ENCODE measurements at regions not wholly inside any gene's neighbourhood (a gene's known extent, or its start where the extent isn't known, plus 50 kb on each side); places are given as distances from the start of the nearest gene placed in this dataset.
"Not testable (repeated sequence)": the region's sequence is repeated elsewhere in the genome, so short reads cannot be mapped to it uniquely, and the experiment has no call there.

DNA sequence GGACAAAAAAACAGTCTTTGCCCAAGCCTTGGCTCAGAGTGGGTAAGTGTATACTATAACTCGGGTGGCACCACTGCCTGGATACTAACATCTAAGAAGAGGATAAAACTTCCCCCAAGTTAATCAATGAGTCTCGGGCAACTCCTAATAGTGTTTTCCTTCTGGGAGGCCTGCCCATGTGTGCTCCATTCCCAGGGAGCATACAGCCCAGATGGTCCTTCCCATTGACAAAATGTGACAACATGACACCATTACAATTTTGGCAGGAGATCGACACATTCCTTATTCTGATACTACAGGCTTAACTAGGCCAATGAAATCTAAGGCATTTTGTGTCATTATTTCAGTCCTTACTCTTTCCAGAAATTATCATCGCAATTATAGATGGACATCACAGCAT is 52.7 kb upstream of the CRIM1 start:
- H3K27ac ChIP-seq: no peak overlapping the region
- no peak overlapping the region for H3K4me3 ChIP-seq

DNA sequence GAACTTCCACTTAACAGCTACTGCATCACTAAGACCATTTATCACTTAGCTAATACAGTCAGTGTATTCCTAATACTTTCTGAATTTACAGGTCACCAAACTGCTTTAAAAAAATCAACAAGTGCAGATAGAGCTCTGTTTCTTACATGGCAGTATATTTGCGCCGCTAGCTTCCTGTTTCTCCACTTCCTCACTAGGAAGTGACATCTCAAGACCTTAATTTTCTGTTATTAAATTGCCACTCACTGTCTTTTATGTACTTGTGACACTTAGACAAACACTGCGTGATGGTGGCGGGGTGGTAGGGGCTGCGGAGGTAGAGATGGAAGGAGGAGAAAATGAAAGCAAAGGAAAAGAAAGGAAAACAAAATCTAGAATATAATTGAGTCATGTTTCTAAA is 53.7 kb upstream of the CRIM1 start:
- H3K27ac ChIP-seq: no peak overlapping the region
- H3K4me3 ChIP-seq: no peak overlapping the region

DNA sequence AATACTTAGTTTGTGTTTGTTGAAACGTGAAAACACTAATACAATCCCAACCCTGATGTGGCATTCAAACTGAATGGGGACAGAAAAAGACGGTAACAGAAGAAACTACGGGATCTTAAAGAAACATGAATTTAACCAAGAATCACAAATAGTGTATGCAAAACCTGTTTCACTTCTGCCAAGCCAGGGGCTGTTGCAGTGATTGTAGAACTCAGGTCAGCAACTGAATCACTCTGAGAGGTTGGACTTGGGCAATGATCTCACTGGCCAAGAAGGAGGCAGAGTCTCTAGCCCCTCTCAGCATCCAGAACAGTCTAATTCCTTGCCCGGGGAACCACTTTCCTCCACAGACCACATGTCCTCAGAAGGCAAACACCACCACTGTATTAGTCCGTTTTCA is 54.9 kb upstream of the CRIM1 start:
- H3K4me3 ChIP-seq: no peak overlapping the region
- no peak overlapping the region for H3K27ac ChIP-seq

DNA sequence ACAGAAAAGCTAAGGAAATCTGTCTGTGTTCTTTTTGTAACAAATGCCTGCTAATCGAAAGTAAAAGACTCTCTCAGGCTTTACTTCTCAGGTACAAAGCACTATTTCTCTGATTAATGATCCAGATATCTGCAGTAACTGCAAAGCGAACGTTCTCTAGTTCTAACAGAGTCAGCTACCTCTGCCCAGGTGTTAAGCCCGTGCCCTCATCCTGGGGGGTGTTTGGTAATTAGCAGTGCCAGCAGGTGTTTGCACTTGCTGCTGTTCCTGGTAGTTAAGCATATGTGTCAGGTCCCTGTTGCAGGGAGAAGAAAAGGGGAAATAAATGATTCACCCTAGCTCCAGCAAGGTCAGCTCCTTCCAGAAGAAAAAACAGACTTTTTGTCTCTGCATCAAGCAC is 58.8 kb upstream of the CRIM1 start:
- Histone ChIP-seq H3K27ac (no peak overlapping the region), H3K4me3 (no peak overlapping the region)

DNA sequence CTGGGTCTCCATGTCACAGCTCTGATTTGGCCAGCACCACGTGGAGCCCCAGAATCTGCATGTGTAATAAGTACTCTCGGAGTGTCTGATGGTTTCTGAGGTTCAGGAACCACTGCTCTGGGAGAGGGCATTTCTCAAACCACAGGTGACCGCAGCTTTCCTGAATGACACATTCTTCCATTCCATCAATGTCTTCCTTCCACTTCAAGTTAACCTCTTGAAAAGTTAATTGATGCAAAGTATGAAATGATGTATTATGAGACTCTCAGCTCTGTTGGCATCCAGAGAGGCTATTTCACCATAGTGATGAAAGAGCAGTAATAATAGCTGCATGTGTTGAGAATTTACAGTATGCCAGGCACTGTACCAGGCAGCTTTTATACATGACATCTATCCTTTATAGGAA is 61.3 kb upstream of the CRIM1 start:
- Histone ChIP-seq H3K27ac (no peak overlapping the region), H3K4me3 (no peak overlapping the region)

DNA sequence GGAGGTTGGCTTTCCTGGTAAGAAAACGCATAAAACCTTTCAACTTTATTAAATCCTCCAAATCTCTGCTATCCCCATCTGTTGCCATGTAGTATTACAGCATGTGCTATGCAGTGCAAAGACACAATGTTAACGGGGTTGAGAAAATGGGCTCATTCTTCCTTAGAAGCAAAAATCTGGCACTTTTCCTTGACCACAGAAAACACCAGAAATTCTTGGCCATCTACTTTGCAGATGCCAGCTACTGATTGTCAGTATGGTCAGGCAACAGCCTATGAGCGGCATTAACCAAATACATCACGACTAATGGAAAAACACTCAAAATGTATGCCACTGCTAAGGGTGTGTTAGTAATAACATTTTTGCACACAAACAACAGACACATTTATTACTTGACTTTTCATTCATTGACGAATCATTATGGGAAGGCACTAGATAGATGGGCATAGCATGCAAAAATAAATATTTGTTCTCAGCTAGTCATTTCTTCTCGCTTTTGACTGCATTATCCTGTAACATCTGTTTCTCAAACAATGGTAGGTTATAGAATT is 65.2 kb upstream of the CRIM1 start:
- Histone ChIP-seq H3K4me3 (no peak overlapping the region), H3K27ac (no peak overlapping the region)

DNA sequence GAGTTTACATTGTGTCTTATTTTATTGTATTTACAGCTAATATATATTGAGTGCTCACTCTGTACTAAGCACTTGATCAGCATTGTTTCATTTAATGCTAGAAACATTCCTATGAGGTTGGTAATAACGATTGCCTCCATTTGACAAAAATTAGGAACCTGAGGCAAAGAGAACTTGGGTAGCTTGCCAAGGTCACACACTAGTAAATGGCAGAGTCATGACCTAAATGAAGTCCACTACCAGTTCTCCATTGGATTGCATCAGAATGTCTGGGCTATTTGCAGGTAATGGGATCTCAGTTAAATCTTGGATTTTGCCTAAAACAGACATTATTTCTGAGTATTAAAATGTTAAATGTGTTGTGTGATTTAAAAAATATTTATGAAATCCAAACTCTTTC is 65.8 kb upstream of the CRIM1 start:
- no peak overlapping the region for H3K27ac ChIP-seq

DNA sequence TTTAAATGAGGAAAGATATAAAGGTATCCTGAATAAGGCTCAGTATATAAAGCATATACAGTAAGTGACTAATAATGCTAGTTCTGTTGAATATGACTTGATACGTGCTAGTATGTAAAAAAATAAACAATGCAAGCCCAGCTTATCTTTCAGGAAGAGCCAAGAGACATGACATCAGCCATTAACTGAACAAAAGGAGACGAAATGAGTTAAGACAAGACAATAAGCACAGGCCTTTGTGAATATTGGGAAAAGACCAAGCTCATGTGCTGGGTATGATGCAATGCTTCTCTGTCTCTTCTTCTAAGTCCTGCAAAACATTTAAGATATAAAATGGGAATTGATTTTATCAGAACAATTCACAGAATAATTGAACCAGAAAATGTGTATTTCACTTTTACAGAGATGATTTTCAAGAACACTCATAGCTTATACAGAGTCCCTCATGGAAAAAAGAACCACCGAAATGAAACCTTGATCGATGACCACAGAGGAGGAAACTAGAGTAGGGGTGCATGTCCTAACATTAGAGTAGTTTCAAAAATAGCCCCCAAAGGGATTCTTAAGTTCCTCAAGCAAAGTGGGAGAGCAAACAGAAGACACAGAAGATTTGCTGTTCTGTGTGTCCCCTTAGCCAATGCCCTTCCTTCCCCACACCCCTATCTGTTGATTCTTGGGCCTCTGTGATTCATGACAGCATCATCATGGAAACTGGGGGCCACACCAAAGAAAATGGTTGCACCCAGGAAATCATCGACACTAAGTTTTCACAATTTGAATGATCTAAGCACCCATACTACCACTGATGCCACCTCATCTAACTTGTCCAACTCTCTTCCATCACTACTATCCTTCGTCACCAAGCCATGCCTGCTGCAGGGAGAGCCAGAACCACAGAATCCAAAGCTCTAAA is 68.0 kb upstream of the CRIM1 start:
- Histone ChIP-seq H3K4me3 (no peak overlapping the region), H3K27ac (no peak overlapping the region)

More for the DNA sequence above, 65.8 kb upstream of the CRIM1 start:
- H3K4me3 ChIP-seq: no peak overlapping the region

DNA sequence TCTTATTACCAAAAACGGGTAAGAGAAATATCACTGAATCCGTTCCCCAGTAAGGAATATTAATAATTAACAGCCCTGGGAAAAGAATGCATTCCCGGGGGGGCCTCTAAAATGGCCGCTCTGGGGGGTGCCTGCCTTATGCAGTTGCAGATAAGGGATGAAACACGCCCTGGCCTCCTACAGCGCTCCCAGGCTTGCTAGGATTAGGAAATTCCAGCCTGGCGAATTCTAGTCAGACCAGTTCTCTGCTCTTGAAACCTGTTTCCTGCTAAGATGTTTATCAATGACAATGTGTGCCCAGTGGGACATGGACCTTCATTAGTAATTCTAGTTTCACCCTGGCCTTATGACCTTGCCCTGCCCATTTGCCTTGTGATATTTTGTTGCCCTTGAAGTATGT is 76.1 kb upstream of the CRIM1 start:
- H3K4me3 ChIP-seq, H3K27ac ChIP-seq: not testable (repeated sequence)

DNA sequence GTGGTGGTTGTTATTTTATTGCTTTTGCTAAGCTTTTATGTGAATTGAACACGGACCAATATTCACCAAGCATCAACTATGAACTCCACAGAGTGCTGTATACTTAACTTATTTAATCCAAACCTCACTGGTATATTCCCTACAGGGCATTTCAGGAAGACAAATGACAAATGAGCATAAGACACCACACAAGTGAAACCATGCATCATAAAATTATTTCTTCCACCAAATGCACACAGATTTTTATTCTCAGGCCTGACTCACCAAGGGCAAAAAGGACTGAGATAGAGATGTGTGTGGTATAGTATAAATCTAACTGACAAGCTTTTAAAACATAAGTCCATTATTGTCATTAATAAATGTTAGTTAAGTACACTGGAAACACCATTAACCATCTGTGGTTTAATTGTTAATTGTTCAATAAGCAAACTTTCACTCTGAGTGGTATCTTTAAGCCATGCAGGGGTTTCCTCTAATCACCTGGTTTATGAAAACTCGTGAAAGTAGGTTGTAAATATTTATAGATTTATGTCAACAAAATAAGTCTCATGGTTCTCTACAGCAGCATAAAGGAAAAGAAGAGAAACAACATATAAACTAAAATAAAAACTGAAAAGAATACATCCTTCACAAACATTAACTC is 77.6 kb upstream of the CRIM1 start:
- peak overlapping the region in 5 of 21 experiments; percentile 9 to 64 (median 53) for H3K27ac ChIP-seq

DNA sequence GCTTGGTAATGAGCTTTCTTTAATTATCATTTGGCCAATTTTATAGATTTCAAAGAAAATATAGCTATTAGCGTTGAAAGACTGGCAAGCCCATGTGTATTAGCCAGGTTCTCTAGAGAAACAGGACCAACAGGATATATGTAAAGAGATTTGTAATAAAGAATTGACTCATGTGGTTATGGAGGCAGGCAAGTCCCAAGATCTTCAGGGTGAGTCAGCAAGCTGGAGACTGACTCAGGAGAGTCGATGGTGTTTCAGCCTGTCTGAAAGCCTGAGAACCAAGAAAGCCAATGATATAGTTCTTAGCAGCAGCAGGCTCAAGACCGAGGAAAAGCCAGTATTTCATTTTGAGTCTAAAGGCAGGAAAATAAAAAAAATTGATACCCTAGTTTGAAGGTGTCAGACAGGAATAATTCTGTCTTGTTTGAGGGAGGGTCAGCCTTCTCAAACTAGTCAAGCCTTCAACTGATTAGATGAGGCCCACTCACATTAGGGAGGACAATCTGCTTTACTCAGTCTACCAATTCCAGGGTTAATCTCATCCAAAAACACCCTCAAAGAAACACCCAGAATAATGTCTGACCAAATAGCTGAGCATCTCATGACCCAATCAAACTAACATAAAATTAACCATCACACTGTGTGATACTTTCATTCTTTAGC is 78.3 kb upstream of the CRIM1 start:
- Histone ChIP-seq H3K4me3 (no peak overlapping the region), H3K27ac (peak overlapping the region in 7 of 21 experiments; percentile 9 to 64 (median 53))

More for the DNA sequence above, 77.6 kb upstream of the CRIM1 start:
- H3K4me3 ChIP-seq: no peak overlapping the region

DNA sequence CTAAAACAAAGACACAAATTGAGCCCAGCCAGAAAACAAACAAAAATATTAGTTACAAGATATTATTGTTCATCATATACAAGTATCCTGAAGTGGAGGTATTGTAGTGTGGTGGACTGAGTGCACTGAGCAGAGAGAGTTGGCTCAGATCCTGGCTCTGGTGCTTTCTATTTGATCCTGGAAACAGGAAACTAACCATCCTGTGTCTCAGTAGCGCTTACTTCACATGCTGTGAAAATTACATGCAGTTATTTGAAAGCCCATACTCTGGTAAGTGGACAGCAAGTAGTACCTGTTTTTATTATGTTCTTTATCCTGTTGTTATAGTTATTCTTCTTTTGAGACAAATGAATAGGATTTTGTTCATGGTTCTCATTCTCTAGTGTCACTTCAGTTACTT is 84.3 kb upstream of the CRIM1 start:
- H3K27ac ChIP-seq: no peak overlapping the region
- H3K4me3 ChIP-seq: no peak overlapping the region

DNA sequence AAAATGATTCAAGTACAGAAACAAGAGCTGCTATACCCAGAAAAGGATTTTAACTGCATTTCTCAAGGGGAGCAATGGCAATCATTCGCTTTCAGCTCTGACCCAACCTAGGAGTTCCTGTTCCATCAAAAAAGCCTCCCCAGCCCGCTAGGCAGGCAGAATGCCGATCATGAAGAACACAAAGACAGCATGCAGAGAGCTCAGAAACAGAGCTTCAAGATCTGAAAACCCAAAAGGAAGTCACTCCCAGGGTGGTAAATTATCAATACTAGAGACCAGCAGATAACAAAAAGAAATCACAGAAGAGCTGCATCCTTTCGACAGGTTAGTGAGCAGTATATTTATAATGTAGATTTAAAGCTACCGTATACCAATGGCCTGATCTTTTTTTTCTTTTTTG is 84.8 kb upstream of the CRIM1 start:
- Histone ChIP-seq H3K27ac (no peak overlapping the region), H3K4me3 (no peak overlapping the region)

DNA sequence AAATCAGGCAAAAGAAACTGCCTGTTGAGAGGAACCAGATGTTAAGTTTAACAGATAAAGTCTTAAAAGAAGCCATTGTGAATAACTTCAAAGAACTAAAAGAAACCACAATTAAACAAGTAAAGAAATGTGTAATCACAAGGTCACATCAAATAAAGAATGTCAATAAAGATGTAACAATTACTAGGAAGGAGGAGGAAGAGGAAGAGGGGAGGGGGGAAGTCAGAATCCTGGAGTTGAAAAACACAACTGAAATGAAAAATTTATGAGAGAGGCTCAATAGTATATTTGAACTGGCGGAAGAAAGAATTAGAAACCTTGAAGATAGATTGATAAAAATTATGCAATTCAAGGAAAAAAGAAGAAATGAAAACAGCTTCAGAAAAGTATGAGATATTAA is 88.4 kb upstream of the CRIM1 start:
- H3K4me3 ChIP-seq: no peak overlapping the region
- H3K27ac ChIP-seq: no peak overlapping the region

DNA sequence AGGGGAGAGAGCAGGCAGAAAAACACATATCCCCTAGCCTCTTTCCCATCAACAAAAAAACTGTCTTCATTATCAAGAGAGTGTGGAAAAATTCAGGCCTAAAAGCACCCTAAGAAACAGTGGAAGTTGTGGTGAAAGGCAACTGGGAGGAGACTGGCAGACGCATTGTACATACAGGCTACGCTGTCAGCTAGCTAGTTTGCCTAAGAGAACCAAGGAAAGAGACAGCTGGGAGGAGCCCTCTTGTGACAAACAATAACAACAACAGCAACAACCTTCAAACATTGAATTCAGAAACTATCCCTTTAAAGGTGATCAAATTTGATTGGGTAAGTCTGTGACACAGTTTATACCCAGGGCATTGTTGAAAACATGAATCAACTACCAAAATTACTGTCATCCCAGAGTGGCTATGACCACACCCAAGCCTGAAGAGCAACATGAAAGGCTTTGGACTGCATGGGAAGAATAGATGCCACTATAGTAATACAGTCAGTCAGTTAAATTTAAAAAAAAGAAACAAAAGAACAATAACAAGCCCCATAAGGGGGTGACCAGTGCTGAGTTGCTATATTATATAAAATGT is 88.9 kb upstream of the CRIM1 start:
- Histone ChIP-seq H3K27ac (no peak overlapping the region), H3K4me3 (no peak overlapping the region)

DNA sequence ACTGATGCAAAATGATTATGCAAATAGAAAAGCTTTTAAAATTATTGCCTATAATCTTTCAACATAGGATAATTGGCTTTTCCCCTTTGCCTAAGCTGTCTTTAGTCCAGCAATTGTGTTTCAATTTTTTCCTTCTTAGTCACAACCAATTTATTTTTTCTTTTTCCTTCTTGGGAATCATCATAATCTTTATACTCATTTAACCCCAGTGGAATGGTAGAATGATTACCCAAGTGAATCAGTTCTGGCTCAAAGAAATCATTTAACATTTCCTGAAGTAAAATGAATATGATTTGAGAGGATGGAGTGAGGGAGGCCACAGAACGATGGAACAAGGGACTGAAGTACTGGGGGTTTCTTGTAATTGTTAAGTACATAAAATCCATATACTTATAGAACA is 93.0 kb upstream of the CRIM1 start:
- Histone ChIP-seq H3K4me3 (no peak overlapping the region), H3K27ac (no peak overlapping the region)

DNA sequence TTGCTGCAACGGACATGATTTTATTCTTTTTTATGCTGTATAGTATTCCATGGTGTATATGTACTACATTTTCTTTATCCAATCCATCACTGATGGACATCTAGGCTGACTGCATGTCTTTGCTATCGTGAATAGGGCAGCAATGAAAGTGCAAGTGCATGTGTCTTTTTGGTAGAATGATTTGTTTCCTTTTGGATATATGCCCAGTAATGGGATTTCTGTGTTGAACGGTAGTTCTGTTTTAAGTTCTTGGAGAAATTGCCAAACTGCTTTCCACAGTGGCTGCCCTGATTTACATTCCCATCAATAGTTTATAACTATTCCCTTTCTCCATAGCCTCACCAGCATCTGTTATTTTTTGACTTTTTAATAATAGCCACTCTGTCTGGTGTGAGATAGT is 99.7 kb upstream of the CRIM1 start:
- no peak overlapping the region for H3K27ac ChIP-seq
- H3K4me3 ChIP-seq: no peak overlapping the region

DNA sequence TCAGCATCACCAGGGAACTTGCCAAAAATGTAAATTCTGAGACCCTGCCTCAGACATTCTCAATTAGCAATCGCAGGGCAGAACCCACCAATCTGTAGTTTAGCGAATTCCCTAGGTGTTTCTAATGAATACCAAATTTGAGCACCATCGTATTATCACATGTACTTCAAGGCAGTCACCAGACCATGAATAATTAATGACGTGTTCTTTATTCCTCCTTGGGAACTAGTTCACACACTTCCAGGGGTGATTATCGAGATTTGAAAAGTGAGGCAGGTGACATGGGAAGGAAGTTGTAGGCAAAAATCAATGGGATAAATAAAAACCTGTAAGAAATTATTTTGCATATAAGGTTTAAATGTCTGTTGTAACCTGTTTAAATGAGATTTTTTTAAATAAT is 102.5 kb upstream of the CRIM1 start:
- H3K27ac ChIP-seq: no peak overlapping the region
- no peak overlapping the region for H3K4me3 ChIP-seq

DNA sequence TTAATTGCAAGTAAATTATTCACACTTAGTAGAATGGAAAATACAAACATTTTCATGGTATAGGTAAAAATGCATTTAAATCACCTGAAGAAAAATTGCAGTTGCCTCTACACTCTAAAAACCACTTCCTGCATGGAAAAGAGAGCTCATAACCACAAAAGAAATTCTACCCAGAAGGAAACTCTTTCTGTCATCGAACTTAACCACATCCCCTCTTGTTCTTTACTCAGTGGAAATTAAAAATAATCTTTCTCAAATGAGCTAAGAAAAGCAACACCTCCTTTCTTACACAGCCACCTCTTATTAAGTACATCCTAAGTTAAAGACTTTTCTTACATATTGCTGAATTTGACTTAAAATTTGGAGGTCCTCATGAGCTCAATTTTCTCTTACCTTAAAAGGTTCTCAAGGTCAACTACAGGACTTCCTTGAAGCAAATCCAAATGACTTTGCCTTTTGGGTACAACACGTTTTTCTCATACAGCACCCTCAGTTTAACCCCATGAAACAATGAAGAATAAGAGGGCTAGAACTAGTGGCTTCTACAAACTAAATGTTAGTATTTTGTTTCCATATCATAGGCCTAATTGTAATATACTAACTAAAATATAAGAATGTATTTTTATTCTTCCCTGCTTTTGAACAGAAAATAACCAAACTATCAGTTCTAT is 109.1 kb upstream of the CRIM1 start:
- H3K4me3 ChIP-seq: no peak overlapping the region
- H3K27ac ChIP-seq: peak overlapping the region in 1 of 21 experiments; percentile 58

DNA sequence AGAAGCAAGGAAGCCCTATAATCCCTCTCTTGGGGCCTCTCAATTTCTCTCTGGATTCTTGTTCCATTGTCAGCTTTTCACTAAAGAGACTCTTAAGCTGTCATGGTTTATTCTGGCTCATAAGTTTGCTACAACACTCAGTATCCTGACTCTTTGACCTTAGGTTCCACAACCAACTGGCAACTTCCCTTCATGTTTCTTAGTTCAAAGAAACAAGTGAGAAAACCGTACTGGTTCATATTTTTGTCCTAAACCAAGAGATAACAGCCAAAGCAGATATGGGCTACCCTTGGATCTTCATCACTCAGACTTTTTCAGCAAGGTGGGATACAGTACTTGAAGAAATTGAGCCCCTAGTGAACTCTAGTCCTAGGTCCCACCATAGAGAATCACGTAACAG is 109.9 kb upstream of the CRIM1 start:
- H3K27ac ChIP-seq: peak overlapping the region in 1 of 21 experiments; percentile 58
- H3K4me3 ChIP-seq: no peak overlapping the region

Measured in skin epidermis (tissue), 12 donors.